HG02943 (cell line): ENCODE measurements at regions not wholly inside any gene's neighbourhood (a gene's known extent, or its start where the extent isn't known, plus 50 kb on each side); places are given as distances from the start of the nearest gene placed in this dataset.

Experiments used
- ATAC-seq: cut with Tn5 transposase; IDR thresholded peaks from one replicate; pipeline ENCODE4 v1.9.1; 2021; ENCODE audit warnings: mild to moderate bottlenecking, low read depth, moderate library complexity; ENCODE audit not compliant: unreplicated experiment

DNA sequence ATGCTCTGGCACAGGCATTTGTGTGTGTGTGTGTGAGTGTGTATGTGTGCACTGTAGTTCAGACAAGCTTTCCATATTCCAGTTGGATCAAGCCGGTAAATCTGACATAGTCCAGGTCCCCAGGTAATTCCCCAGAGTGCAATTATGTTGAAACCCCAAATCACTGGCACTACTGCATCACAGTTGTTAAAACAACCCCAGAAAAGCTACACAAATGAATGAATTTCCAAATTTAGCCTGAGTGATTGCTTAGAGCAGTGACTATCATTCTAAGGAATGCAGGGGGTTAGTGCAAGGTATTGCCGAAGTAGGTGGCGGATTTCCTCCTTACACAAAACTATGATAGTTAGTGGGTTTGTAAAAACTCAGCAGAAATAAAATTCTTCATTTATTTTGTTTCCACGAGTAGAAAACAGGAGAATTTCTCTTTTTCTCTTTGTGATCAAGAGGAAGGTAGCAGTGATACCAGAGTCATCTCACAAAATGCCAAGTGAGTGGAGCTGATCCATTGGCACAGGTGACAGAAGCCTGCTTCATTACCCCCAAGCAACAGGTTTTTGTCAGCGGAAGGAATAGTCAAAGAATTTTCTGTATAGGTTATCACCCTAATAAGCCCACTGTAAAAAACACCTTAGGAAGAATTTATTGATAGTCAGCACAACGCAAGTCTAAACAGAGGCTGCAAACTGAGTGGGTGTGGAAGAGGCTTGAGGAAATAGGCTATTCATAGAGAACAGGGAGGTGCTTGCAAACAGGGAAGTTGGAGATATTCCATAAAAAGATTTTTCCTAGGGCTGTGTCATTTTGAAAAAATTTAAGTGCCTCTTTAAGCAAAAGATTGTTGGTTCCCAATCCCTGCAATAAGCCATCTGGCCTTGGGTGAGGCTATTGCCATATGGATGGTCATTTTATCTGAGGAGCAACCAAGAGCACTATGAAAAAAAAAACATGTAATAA is 385.1 kb downstream of the CHSY3 start:
- no peak for ATAC-seq

DNA sequence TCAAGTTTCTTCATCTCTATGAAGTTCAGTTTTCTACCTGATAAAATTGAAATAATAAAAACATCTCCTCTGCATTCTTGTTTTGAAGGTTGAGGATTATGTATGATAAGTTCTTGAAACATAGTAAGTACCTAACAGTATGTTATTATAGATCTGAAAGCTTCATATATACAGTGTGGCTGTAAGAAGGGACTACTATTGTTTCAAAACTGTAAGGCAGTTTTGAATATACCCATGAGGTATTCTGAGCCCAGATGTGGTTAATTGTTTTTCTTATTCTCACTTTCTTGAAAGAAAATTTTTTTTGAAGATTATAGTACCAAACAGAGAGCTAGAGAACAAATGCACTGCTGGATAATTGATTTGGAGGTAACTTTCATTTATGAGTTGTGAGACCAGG is 383.2 kb downstream of the CHSY3 start:
- ATAC-seq, result no peak

DNA sequence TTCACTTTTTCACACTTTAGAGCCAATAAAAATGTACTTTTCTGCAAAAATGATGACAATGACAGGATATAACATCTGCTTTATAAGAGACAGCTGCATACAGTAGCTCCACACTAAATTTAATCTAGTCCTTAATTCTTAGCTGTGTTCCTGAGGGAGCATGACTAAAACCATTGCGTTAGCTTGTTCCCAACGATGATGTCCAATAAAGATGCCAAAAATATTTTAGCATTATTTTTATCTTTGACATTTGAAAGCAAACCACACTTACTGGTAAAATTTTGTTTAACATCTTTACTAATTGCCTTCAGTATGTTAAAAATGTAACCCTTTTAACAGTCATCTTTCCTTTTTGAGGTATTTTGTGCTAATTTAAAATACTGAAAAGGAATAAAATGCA is 382.7 kb downstream of the CHSY3 start:
- no peak for ATAC-seq

DNA sequence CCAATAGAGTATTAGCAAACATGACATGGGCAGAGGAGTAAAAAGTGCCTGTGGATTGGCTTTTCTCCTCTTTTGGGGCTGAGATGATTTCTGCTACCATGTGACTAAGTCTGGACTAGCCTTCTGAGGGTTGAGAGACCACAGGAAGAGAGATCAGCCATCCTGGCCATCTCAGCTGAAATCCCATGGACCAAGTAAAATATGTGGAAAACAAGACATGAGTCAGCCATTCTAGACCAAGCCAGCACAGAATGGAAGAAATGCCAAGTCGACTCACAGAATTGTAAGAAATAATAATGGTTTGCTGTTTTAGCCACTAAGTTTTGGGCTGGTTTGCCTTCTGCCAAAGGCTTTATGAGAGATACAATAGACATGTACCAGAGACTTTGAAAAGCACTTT is 377.8 kb downstream of the CHSY3 start:
- ATAC-seq, result no peak

DNA sequence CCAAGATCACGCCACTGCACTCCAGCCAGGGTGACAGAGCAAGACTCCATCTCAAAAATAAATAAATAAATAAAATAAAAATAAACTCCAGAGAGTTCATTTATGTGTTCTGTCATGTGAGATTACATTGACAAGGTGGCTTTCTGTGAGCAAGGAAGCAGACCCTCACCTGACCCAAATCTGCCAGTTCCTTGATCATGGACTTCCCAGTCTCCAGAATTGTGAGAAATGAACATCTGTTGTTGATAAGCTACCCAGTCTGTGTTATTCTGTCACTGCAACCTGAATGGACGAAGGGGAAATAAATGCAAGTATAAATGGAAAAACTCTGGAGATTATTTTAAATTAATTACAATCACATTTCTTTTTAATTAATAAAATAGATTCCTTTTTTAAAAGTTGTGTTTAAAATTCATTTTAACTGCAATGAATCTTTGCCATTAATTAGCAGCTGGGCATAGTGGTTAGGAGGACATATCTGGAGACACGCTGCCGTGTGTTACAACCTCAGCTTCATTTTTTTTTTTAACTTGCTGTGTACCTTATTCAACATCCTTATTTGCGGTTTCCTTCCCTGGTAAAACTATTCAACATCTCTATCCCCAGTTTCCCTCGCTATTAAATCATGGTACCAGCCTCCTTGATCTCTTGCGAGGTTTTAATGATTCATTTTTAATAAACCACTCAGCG is 376.4 kb downstream of the CHSY3 start:
- ATAC-seq, result no peak

DNA sequence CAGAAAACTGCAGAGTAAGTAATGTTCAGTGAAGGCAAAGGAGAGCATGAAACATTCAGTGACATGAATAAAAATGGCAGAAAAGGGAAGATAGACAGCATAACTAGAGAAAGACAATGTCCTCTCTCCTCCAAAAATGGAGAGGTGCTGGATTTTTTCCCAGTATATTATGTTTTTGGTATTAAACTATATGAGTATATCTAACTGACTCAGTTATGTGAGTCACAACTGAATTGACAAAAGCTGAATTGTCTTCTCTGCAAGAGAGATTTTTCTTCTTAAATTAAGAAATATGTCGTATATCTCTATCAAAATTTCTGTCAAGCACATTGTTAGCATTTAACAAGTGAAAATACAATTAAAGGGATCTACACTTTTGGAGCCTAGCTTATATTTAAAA is 375.1 kb downstream of the CHSY3 start:
- no peak for ATAC-seq

DNA sequence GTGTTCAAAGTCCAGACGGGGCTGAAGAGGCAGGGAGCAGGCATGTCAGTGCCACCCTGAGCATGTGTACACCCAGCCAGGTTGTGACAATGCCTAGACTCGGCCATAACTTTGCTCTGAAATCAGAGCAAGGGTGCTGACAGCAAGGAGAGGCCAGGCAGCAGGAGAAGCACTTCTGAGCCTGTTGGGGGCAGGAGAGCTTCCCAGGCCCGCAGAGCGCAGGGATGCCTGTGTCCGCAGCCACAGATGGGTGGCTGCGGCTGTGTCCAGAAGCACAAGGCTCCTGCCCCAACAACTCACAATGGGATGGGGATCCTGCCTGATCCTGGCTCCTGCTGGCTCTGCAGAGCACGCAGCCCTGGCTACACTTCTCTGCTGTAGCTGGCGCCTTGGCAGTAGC is 373.9 kb downstream of the CHSY3 start:
- no peak for ATAC-seq

DNA sequence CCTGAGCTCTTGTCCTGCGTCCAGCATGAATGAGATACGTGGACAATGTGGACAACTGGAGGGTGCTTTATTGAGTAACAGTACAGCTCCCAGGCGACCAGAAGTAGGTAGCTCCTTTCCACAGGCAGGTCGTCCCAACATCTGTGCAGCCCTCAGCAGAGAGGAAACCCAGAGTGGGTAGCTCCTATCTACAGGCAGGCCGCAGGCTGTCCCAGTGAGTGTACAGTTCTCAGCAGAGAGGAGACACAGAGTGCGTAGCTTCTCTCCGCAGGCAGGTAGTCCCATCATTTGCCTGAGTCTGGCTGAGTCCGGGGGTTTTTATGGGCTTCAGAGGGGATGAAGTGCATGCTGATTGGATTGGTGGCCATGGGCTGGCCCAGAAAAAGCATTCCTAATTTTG is 373.3 kb downstream of the CHSY3 start:
- no peak for ATAC-seq

DNA sequence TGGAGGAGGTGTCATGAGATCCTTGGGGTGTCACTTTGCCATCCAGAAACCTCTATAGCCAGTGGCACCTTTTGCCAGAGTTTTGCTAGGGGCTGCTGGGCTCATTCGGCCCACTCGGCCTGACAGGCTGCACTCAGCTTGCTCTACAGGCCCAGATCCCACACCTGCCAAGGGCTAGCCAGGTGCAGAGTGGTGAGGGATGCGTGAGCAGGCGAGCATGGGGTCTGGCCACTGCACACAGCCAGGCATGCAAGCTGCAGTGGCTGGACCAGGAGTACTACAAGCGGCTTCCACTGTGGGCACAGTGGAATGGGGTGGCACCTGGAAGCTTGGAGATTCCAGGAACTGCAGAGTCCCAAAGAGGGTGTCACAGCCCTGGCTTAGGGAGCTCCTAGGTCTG is 372.7 kb downstream of the CHSY3 start:
- no peak for ATAC-seq

DNA sequence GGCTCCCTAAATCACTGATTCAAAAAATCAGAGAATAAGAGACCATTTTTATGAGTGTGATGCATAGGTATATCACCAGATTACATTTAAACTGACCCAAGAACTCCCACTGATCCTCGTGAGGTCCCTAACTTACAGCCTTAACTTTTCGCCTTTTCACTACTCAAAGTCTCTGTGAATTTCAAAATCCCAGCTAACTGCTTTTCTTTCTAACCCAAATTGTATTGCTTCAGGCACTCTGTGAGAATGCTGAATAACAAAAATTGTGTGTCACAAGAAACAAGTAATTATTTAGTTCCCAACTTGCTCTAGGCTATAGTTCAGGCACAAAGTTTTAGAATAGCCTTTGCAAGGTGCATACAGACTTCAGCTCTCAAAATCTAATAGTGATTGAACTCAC is 368.6 kb downstream of the CHSY3 start:
- ATAC-seq, result no peak

DNA sequence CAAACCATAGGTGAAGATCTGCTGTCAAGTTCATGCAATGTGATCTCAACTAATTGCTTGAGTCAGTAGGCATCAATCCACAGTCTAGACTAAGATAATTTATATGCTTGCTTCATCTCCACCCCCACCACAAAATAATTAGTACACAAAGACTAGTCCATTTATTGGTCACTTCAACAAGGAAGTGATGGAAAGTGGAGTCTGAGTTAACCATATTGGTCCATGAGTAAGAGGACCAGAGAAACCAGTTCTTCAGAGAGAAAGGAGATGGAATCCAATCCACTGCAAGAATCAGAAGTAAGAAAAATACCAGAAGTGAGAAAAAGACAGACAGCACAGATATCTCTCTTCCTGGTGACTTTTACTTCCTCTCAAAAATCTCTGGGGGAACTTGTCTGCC is 366.5 kb downstream of the CHSY3 start:
- no peak for ATAC-seq

DNA sequence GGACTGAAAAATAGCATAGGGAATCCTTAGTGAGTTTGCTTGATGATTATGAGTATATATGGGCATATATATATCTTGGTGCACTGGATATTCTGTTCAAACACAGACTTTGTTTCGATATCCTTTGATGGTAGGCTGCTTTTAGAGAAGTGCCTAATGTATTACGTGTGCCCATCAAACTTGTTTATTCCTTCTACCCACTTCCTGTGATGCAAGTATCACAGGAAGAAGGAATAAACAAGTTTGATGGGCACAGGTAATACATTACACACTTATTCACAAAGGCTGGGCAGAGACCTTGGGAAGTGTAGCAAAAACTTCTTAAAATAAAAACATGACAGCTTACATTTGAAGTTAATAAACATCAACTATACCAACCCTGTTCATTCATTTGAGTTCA is 364.2 kb downstream of the CHSY3 start:
- no peak for ATAC-seq

DNA sequence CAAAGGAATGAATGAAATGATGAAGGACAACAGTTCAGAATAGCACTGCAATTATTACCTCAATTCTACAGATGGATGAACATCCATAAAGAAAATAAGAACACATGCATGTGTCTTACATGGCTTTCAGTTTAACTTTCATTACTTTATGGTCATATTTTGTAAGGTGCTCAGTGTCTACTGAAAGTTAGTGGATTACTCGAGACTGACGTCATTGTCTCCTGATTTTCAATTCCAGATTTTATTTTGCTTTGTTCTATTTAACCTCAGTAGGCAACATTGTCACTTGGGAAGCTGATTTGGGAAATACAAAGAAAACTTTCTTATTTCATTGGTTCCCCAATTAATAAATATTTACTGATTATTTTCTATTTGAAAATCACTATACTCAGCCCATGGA is 363.7 kb downstream of the CHSY3 start:
- ATAC-seq, result no peak

DNA sequence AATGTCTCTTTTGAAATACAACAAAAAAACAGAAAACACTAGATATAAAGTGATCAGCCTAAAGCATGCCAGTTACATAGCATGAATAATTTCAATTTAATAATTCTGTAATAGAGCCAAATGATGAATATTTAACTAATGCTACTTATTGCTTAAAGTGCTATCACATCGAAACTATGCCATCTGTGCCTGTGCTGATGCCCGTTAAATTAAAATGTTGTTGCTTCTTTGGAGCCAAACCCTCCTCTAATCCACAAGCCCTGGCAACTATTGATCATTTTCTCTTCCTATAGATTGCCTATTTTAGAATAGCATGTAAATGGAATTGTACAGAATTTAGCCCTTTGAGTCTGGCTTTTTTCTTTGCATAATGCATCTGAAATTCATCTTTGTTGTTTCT is 356.2 kb downstream of the CHSY3 start:
- no peak for ATAC-seq

DNA sequence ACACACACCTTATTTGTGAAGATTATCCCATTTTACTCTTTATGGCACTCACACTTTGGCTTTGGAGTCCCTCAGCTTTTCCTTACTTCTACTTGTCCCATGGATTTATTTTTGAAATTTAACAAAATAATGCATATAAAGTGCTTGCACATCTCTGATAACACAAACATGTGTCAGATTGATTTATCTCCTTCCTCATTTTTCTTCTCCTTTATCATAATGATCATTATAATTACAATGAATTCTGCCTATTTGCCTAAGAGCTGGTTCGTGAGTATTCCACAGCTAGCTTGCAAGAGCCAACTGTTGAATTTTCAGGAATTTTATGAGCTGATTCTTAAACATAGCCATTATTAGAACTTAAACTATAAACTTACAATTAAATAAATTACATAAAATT is 347.7 kb downstream of the CHSY3 start:
- ATAC-seq, result no peak

DNA sequence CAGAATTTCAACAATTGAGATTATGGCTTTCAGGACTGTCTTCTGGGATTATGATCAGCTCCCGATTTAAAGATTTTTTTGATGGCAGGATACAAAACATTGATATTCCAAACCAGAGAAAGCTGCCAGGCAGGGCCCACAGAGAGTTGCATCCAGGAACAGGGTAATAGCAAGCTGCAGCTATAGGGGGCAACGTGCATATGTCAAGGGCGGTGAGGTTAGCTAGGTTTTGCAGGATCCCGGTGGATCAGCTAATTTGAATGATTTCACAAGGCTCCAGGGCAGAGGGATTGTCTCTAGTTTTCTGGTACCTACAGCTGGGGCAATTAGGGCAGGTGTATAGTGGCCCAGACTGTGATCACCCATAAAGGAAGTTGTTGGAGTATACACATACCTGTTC is 339.4 kb downstream of the CHSY3 start:
- no peak for ATAC-seq

DNA sequence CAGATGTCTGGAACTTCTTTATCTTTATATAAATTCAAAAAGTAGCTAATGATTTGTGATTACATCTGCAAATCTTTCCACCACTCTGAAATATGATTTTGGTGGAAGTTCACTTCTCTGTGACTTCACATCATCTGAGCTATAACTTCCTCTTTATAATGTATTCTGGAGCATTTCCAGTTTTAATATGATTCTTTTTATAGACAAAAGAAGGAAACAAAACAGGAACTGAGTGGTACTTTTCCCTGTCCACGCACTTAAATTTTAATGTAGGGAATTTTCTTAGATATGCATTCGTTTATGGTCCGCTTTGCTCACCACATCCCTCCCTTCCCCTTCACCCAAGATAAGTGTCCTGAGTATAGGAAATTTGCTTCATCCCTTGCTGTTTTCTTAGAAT is 333.5 kb downstream of the CHSY3 start:
- ATAC-seq, result no peak
